Activated CD4-positive, alpha-beta T cell treated with anti-CD3 and anti-CD28 coated beads for 48 hours (primary cell): ENCODE measurements at regions not wholly inside any gene's neighbourhood (a gene's known extent, or its start where the extent isn't known, plus 50 kb on each side); places are given as distances from the start of the nearest gene placed in this dataset.

Source experiments
- DNase-seq: peaks from one replicate; pipeline ENCODE4 v3.0.0-alpha.2; 2020

GRCh38 chr16:6023449-6023848, 925.9 kb upstream of the EEF2KMT start:
- DNase-seq = no peak

- no peak for DNase-seq
Measured at GRCh38 chr16:6021276-6021943, 923.8 kb upstream of the EEF2KMT start.

- no peak for DNase-seq
Measured at GRCh38 chr16:6020162-6020985, 922.8 kb upstream of the EEF2KMT start.

GRCh38 chr16:6019490-6019991, 921.9 kb upstream of the EEF2KMT start:
- DNase-seq = no peak

GRCh38 chr16:6018848-6019489, 921.4 kb upstream of the EEF2KMT start:
- no peak for DNase-seq

- no peak for DNase-seq
Measured at GRCh38 chr16:6016530-6017184, 919.1 kb upstream of the EEF2KMT start.

- no peak for DNase-seq
Measured at GRCh38 chr16:6012716-6013115, 915.1 kb upstream of the EEF2KMT start.

- no peak for DNase-seq
Measured at GRCh38 chr16:6009151-6009550, 911.6 kb upstream of the EEF2KMT start.

GRCh38 chr16:6008670-6009069, 911.1 kb upstream of the EEF2KMT start:
- no peak for DNase-seq

- no peak for DNase-seq
Measured at GRCh38 chr16:5993356-5993755, 895.8 kb upstream of the EEF2KMT start.

GRCh38 chr16:5982979-5983378, 885.4 kb upstream of the EEF2KMT start:
- DNase-seq = no peak

GRCh38 chr16:5979905-5980550, 882.4 kb upstream of the EEF2KMT start:
- DNase-seq = no peak

- DNase-seq = no peak
Measured at GRCh38 chr16:5977329-5977728, 879.7 kb upstream of the EEF2KMT start.

GRCh38 chr16:5972747-5973146, 875.2 kb upstream of the EEF2KMT start:
- no peak for DNase-seq

GRCh38 chr16:5971924-5972323, 874.3 kb upstream of the EEF2KMT start:
- no peak for DNase-seq

GRCh38 chr16:5971106-5971505, 873.5 kb upstream of the EEF2KMT start:
- no peak for DNase-seq

GRCh38 chr16:5966004-5966403, 868.4 kb upstream of the EEF2KMT start:
- no peak for DNase-seq

- no peak for DNase-seq
Measured at GRCh38 chr16:5965321-5965720, 867.7 kb upstream of the EEF2KMT start.

GRCh38 chr16:5951486-5951885, 853.9 kb upstream of the EEF2KMT start:
- no peak for DNase-seq

GRCh38 chr16:5944971-5945370, 847.4 kb upstream of the EEF2KMT start:
- no peak for DNase-seq

GRCh38 chr16:5938607-5939006, 841.0 kb upstream of the EEF2KMT start:
- no peak for DNase-seq

- DNase-seq = no peak
Measured at GRCh38 chr16:5932906-5933305, 835.3 kb upstream of the EEF2KMT start.
